HepG2 (cell line): ENCODE measurements at regions not wholly inside any gene's neighbourhood (a gene's known extent, or its start where the extent isn't known, plus 50 kb on each side); places are given as distances from the start of the nearest gene placed in this dataset.

Source experiments
- ATAC-seq: fragments of 200-7000 bp; cut with Tn5 transposase; 3 replicates; pipeline ENCODE4 v1.9.1; 2020; ENCODE audit warnings: mild to moderate bottlenecking, moderate library complexity
- BruUV-seq: library from RNA; stranded (reverse); fragments of 400-500 nt; replicated peaks from 2 replicates; lab custom pipeline; 2021; lab: Mats Ljungman, UMichigan
- CTCF ChIA-PET: fragments of 300-600 bp; formaldehyde crosslinking; extraction: SDS; loops from one replicate; lab custom pipeline; 2021; ENCODE audit warnings: low total read pairs, inconsistent platforms, low intra/inter-chr PET ratio; lab: Yijun Ruan, JAX
- POLR2A ChIA-PET: fragments of 350-600 bp; sonication (Branson Sonifier 250); formaldehyde crosslinking; loops from one replicate; lab custom pipeline; 2020; ENCODE audit warnings: antibody characterized with exemption, inconsistent platforms; lab: Yijun Ruan, JAX
- DNase-seq: peaks from one replicate; pipeline ENCODE4 v3.0.0-alpha.2; 2015; ENCODE audit warnings: low spot score
- FAIRE-seq: peaks from 3 replicates; lab custom pipeline; 2011; peaks lifted over from hg19 to GRCh38; lab: Jason Lieb, UNC
- H2AFZ ChIP-seq: one replicate; pipeline ENCODE4 v1.6.1; 2011; ENCODE audit warnings: low read length, inconsistent platforms
- H3K27ac ChIP-seq: fragments of 300-600 bp; 3 replicates; pipeline ENCODE4 v1.8.0; 2011; ENCODE audit warnings: mixed run types, mild to moderate bottlenecking, mixed read lengths, low read length, inconsistent platforms; ENCODE audit not compliant: insufficient read depth; ENCODE audit errors: extremely low read length
- H3K27me3 ChIP-seq, 2 experiments: fragments of 200-600 bp in 1 of 2; 2 replicates in 1 of 2; 3 replicates in 1 of 2; pipeline versions ENCODE4 v1.6.0 to v1.8.0; 2011; ENCODE audit warnings: low read length in 2 of 2, mild to moderate bottlenecking in 2 of 2, moderate library complexity in 2 of 2, inconsistent platforms in 1 of 2; ENCODE audit not compliant: insufficient read depth in 2 of 2, control insufficient read depth in 1 of 2
- H3K36me3 ChIP-seq, 2 experiments: fragments of 200-600 bp in 1 of 2; replicated peaks in 1 of 2; 2 replicates in 1 of 2; 3 replicates in 1 of 2; pipeline versions ENCODE4 v1.5.1 to v1.8.0; 2011; ENCODE audit warnings: low read length in 2 of 2, inconsistent platforms in 1 of 2; ENCODE audit not compliant: insufficient read depth in 2 of 2, control insufficient read depth in 1 of 2
- H3K4me1 ChIP-seq: 2 replicates; pipeline ENCODE4 v1.5.1; 2012; ENCODE audit warnings: low read length, inconsistent platforms; ENCODE audit not compliant: insufficient read depth
- H3K4me2 ChIP-seq: 2 replicates; pipeline ENCODE4 v1.6.0; 2011; ENCODE audit warnings: low read depth, low read length, inconsistent platforms
- H3K4me3 ChIP-seq, 3 experiments: fragments of 200-600 bp in 1 of 3; sonication (generic), shearing (Covaris generic) in 1 of 3; replicated peaks in 1 of 3; 2 replicates each; pipeline ENCODE4 v1.5.1; 2011 to 2016; ENCODE audit warnings: low read length in 3 of 3, inconsistent platforms in 2 of 3, low read depth in 2 of 3, mild to moderate bottlenecking in 2 of 3, control low read depth in 1 of 3, mixed read lengths in 1 of 3; ENCODE audit not compliant: insufficient read depth in 1 of 3
- H3K79me2 ChIP-seq: one replicate; pipeline ENCODE4 v1.6.1; 2011; ENCODE audit warnings: low read length, inconsistent platforms; ENCODE audit not compliant: insufficient read depth
- H3K9ac ChIP-seq: 2 replicates; pipeline ENCODE4 v1.6.0; 2011; ENCODE audit warnings: mild to moderate bottlenecking, low read depth, low read length, inconsistent platforms; ENCODE audit not compliant: insufficient read depth
- H3K9me3 ChIP-seq: 2 replicates; pipeline ENCODE4 v1.5.1; 2012; ENCODE audit warnings: mild to moderate bottlenecking, low read length
- H4K20me1 ChIP-seq: 2 replicates; pipeline ENCODE4 v1.6.0; 2011; ENCODE audit warnings: inconsistent platforms, mild to moderate bottlenecking, low read length, moderate library complexity; ENCODE audit not compliant: insufficient read depth
- IKZF4 ChIP-seq: sonication (generic); formaldehyde crosslinking; IDR thresholded peaks from 2 replicates; pipeline ENCODE4 v1.5.1; 2020; ENCODE audit warnings: borderline replicate concordance, mild to moderate bottlenecking, low read depth, missing genetic modification reagents; ENCODE audit errors: not compliant biosample characterization
- MEF2D ChIP-seq: sonication (generic); formaldehyde crosslinking; IDR thresholded peaks from 2 replicates; pipeline ENCODE4 v1.5.1; 2020; ENCODE audit warnings: mild to moderate bottlenecking, missing genetic modification reagents
- RFX5 ChIP-seq: IDR thresholded peaks from 2 replicates; pipeline ENCODE4 v1.6.1; 2011; ENCODE audit warnings: low read depth, low read length, improper control_type of control experiment
- ZNF749 ChIP-seq: sonication (generic); formaldehyde crosslinking; IDR thresholded peaks from 2 replicates; pipeline ENCODE4 v1.8.0; 2022; ENCODE audit warnings: mild to moderate bottlenecking, missing genetic modification reagents, moderate library complexity, borderline replicate concordance
- WGBS: methylation state at CpG from one replicate; pipeline ENCODE4 v1.1.6; 2017; ENCODE audit warnings: low lambda C conversion rate; 5-methylcytosine and 5-hydroxymethylcytosine counted together
- in situ Hi-C: cut with HindIII; loops from 2 replicates; pipeline ENCODE4 v1.10.0; 2017; ENCODE audit warnings: low pct_unique_long_range_greater_than_20kb; ENCODE audit not compliant: extremely low pct_ligation_motif_present
- intact Hi-C: fragments of 100-400 bp; cut with micrococcal nuclease; formaldehyde crosslinking; loops from one replicate; pipeline ENCODE4 v1.10.0; 2022; ENCODE audit not compliant: unreplicated experiment
- TF ChIP-seq, protein P1 (sequence below): fragments of 450-650 bp; IDR thresholded peaks from 2 replicates; pipeline ENCODE4 v1.6.1; 2016
- TF ChIP-seq, protein P2 (sequence below): sonication (generic); formaldehyde crosslinking; IDR thresholded peaks from 2 replicates; pipeline ENCODE4 v1.5.1; 2020; ENCODE audit warnings: missing genetic modification reagents, mild to moderate bottlenecking, borderline replicate concordance
- TF ChIP-seq, protein P3 (sequence below): sonication (generic); formaldehyde crosslinking; IDR thresholded peaks from 2 replicates; pipeline ENCODE4 v1.4.0; 2020; ENCODE audit warnings: missing genetic modification reagents
- TF ChIP-seq, protein P4 (sequence below): sonication (generic); formaldehyde crosslinking; IDR thresholded peaks from 2 replicates; pipeline ENCODE4 v1.9.0; 2021; ENCODE audit warnings: missing genetic modification reagents, borderline replicate concordance

DNA sequence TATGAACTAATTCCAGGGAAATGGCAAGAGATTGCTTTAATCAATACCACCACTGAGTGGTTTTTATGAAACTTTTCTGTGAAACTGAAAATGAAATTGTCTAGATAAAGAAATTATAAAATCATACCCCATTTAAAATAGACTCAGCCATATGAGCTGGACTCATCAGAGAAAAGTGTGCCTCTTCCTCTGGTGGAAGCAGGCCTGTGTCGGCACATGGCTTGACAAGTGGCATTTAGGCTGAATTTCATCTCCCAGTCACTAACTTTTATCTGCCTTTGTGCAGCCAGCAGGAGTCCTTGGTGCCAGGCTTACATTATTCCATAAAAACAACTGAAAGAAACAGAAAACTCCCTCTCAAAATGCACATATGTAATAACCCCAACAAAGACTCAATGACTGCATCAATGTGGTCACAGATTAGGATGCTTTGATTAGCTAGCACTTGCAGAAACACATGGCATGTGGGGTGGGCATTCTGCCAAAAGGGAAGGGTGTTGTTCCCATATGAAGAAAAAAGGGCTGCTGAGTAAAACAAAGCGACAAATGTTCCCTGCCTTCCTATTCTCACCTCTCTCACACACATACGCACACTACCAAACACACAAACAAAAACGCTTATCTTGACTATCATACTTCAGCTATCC, 232.3 kb downstream of the PABPC4L start (continued):
- TF ChIP-seq, protein P1, sequence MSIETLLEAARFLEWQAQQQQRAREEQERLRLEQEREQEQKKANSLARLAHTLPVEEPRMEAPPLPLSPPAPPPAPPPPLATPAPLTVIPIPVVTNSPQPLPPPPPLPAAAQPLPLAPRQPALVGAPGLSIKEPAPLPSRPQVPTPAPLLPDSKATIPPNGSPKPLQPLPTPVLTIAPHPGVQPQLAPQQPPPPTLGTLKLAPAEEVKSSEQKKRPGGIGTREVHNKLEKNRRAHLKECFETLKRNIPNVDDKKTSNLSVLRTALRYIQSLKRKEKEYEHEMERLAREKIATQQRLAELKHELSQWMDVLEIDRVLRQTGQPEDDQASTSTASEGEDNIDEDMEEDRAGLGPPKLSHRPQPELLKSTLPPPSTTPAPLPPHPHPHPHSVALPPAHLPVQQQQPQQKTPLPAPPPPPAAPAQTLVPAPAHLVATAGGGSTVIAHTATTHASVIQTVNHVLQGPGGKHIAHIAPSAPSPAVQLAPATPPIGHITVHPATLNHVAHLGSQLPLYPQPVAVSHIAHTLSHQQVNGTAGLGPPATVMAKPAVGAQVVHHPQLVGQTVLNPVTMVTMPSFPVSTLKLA: no peak
- TF ChIP-seq IKZF4 (CRISPR knock-in tag) (no peak), RFX5 (no peak)
- TF ChIP-seq, all 625 proteins: peak for 0

DNA sequence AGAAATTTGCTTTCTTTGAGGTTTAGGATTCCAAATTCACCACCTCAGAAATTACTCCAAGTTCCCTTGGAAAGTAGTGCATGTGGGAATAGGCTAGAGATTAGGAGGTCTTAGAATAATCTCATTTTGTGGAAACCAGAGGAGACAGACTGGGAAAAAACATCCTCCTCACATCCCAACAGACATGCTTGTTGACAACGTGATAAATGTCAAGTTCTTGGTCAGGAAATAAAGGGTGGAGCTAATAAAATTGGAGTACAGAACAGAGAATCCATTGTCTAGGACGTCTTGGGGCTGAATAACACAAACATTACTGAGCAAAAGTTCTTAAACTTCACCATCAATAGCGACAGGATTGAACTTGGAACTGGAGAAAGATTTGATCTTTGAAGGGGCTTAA, 233.4 kb downstream of the PABPC4L start:
- no peak overlapping the region for H2AFZ ChIP-seq
- H3K9me3 ChIP-seq: peaks cover 16% of the 10 kb centered on the region
- H3K9ac ChIP-seq: no peak overlapping the region
- no peak overlapping the region for H3K27ac ChIP-seq
- H3K4me3 ChIP-seq: no peak overlapping the region
- H4K20me1 ChIP-seq: no peaks in the 10 kb centered on the region
- in situ Hi-C loops: no loop called here
- no peak overlapping the region for H3K4me2 ChIP-seq
- H3K4me1 ChIP-seq: no peaks in the 10 kb centered on the region
- POLR2A ChIA-PET: no interaction called here
- WGBS: 4% methylated on average over 3 of the region's 3 CpGs
- H3K27me3 ChIP-seq: no peaks in the 10 kb centered on the region
- FAIRE-seq (no peak), ATAC-seq (no peak), DNase-seq (no peak)
- CTCF ChIA-PET: no interaction called here
- no TSS peak for BruUV-seq
- intact Hi-C loops: no loop called here
- TF ChIP-seq, protein P2, sequence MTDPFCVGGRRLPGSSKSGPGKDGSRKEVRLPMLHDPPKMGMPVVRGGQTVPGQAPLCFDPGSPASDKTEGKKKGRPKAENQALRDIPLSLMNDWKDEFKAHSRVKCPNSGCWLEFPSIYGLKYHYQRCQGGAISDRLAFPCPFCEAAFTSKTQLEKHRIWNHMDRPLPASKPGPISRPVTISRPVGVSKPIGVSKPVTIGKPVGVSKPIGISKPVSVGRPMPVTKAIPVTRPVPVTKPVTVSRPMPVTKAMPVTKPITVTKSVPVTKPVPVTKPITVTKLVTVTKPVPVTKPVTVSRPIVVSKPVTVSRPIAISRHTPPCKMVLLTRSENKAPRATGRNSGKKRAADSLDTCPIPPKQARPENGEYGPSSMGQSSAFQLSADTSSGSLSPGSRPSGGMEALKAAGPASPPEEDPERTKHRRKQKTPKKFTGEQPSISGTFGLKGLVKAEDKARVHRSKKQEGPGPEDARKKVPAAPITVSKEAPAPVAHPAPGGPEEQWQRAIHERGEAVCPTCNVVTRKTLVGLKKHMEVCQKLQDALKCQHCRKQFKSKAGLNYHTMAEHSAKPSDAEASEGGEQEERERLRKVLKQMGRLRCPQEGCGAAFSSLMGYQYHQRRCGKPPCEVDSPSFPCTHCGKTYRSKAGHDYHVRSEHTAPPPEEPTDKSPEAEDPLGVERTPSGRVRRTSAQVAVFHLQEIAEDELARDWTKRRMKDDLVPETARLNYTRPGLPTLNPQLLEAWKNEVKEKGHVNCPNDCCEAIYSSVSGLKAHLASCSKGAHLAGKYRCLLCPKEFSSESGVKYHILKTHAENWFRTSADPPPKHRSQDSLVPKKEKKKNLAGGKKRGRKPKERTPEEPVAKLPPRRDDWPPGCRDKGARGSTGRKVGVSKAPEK (CRISPR knock-in tag): no peak
- TF ChIP-seq, protein P3, sequence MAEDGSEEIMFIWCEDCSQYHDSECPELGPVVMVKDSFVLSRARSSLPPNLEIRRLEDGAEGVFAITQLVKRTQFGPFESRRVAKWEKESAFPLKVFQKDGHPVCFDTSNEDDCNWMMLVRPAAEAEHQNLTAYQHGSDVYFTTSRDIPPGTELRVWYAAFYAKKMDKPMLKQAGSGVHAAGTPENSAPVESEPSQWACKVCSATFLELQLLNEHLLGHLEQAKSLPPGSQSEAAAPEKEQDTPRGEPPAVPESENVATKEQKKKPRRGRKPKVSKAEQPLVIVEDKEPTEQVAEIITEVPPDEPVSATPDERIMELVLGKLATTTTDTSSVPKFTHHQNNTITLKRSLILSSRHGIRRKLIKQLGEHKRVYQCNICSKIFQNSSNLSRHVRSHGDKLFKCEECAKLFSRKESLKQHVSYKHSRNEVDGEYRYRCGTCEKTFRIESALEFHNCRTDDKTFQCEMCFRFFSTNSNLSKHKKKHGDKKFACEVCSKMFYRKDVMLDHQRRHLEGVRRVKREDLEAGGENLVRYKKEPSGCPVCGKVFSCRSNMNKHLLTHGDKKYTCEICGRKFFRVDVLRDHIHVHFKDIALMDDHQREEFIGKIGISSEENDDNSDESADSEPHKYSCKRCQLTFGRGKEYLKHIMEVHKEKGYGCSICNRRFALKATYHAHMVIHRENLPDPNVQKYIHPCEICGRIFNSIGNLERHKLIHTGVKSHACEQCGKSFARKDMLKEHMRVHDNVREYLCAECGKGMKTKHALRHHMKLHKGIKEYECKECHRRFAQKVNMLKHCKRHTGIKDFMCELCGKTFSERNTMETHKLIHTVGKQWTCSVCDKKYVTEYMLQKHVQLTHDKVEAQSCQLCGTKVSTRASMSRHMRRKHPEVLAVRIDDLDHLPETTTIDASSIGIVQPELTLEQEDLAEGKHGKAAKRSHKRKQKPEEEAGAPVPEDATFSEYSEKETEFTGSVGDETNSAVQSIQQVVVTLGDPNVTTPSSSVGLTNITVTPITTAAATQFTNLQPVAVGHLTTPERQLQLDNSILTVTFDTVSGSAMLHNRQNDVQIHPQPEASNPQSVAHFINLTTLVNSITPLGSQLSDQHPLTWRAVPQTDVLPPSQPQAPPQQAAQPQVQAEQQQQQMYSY: no peak
- TF ChIP-seq, protein P4, sequence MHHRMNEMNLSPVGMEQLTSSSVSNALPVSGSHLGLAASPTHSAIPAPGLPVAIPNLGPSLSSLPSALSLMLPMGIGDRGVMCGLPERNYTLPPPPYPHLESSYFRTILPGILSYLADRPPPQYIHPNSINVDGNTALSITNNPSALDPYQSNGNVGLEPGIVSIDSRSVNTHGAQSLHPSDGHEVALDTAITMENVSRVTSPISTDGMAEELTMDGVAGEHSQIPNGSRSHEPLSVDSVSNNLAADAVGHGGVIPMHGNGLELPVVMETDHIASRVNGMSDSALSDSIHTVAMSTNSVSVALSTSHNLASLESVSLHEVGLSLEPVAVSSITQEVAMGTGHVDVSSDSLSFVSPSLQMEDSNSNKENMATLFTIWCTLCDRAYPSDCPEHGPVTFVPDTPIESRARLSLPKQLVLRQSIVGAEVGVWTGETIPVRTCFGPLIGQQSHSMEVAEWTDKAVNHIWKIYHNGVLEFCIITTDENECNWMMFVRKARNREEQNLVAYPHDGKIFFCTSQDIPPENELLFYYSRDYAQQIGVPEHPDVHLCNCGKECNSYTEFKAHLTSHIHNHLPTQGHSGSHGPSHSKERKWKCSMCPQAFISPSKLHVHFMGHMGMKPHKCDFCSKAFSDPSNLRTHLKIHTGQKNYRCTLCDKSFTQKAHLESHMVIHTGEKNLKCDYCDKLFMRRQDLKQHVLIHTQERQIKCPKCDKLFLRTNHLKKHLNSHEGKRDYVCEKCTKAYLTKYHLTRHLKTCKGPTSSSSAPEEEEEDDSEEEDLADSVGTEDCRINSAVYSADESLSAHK: no peak
- TF ChIP-seq ZNF749 (CRISPR knock-in tag) (no peak), MEF2D (CRISPR knock-in tag) (no peak)
- no peaks in the 10 kb centered on the region for H3K36me3 ChIP-seq
- no peaks in the 10 kb centered on the region for H3K79me2 ChIP-seq
